ENCODE measurements at regions not wholly inside any gene's neighbourhood (a gene's known extent, or its start where the extent isn't known, plus 50 kb on each side); places are given as distances from the start of the nearest gene placed in this dataset.

DNA sequence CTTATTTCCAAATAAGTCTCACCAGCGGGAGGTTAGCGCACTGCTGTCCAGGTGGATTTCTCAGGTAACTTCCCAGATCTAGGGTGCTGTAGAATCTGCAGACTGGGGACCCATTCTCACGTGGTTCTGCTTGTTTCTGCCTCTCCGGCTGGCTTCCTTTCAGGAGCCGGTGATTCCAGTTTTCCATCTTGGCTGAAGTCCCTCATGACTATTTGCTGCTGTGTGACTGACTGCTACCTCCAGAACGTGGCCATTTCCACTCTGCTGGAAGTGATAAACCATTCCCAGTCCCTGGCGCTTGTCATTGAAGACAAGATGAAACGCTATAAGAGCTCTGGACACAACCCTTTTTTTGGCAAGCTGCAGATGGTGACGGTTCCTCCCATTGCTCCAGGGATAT is 76.0 kb downstream of the DOP1B start:
- Histone ChIP-seq H2AFZ (ENCODE audit: low read depth, low read length) (no peak overlapping the region), H4K20me1 (replicated peaks; ENCODE audit: control insufficient read depth, insufficient read depth, low read length) (peaks cover 3% of the 10 kb centered on the region; the same call in 1 of the 2 replicates), H3K9me3 (replicated peaks; ENCODE audit: control insufficient read depth, insufficient read depth, low read depth, low read length) (no peaks in the 10 kb centered on the region), H3K4me2 (ENCODE audit: insufficient read depth, low read length) (no peak overlapping the region), H3K79me2 (ENCODE audit: control insufficient read depth, insufficient read depth, low read length) (no peaks in the 10 kb centered on the region), H3K4me1 (replicated peaks in 1 of 2; ENCODE audit: control insufficient read depth in 2 of 2, insufficient read depth in 2 of 2, low read length in 2 of 2) (no peaks in the 10 kb centered on the region), H3K4me3 (no peak overlapping the region), H3K9me1 (ENCODE audit: control insufficient read depth, insufficient read depth, low read length) (no peaks in the 10 kb centered on the region), H3K36me3 (ENCODE audit: control insufficient read depth, insufficient read depth, low read length) (no peaks in the 10 kb centered on the region), H3K9ac (ENCODE audit: insufficient read depth in 1 of 2, low read depth in 2 of 2, low read length in 2 of 2) (no peak overlapping the region), H3K27ac (ENCODE audit: extremely low read depth, low read depth, low read length) (no peak overlapping the region), H3K27me3 (ENCODE audit: control insufficient read depth in 2 of 2, insufficient read depth in 2 of 2, low read length in 2 of 2) (peaks cover 53 to 75% of the 10 kb centered on the region in 2 experiments)
- intact Hi-C loops (cut with micrococcal nuclease): no loop called here
- CTCF ChIA-PET (ENCODE audit: low intra/inter-chr PET ratio): no interaction called here
- FAIRE-seq: no peak
- POLR2A ChIA-PET: no interaction called here
- in situ Hi-C loops (cut with MboI): no loop called here
- WGBS (ENCODE audit: insufficient coverage, low coverage, missing lambda C conversion rate): 4% methylated on average over 9 of the region's 9 CpGs
- BruUV-seq (replicated peaks): no TSS peak
- TF ChIP-seq NONO (IDR thresholded peaks at IDR 0.05; ENCODE audit: low read depth in 2 of 2, low read length in 1 of 2): no peak
- TF ChIP-seq ZKSCAN1 (IDR thresholded peaks at IDR 0.05; ENCODE audit: low read depth, low read length): no peak
- TF ChIP-seq HDAC8 (tag; IDR thresholded peaks at IDR 0.05): no peak
- no peak for TF ChIP-seq RFX7 (CRISPR knock-in tag; IDR thresholded peaks at IDR 0.05)
- no peak for TF ChIP-seq C11orf30 (IDR thresholded peaks at IDR 0.05; ENCODE audit: low read depth)
- TF ChIP-seq CBX1 (IDR thresholded peaks at IDR 0.05; ENCODE audit: low read depth): no peak
- TF ChIP-seq, protein P1, sequence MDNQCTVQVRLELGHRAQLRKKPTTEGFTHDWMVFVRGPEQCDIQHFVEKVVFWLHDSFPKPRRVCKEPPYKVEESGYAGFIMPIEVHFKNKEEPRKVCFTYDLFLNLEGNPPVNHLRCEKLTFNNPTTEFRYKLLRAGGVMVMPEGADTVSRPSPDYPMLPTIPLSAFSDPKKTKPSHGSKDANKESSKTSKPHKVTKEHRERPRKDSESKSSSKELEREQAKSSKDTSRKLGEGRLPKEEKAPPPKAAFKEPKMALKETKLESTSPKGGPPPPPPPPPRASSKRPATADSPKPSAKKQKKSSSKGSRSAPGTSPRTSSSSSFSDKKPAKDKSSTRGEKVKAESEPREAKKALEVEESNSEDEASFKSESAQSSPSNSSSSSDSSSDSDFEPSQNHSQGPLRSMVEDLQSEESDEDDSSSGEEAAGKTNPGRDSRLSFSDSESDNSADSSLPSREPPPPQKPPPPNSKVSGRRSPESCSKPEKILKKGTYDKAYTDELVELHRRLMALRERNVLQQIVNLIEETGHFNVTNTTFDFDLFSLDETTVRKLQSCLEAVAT (IDR thresholded peaks at IDR 0.05): no peak
- no peak for TF ChIP-seq NFE2 (IDR thresholded peaks at IDR 0.05; ENCODE audit: low read depth)
- TF ChIP-seq ZNF197 (CRISPR knock-in tag; IDR thresholded peaks at IDR 0.05; ENCODE audit: low read depth): no peak
- TF ChIP-seq, protein P2, sequence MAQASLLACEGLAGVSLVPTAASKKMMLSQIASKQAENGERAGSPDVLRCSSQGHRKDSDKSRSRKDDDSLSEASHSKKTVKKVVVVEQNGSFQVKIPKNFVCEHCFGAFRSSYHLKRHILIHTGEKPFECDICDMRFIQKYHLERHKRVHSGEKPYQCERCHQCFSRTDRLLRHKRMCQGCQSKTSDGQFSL (CRISPR knock-in tag; IDR thresholded peaks at IDR 0.05): no peak
- TF ChIP-seq, protein P2 (tag; IDR thresholded peaks at IDR 0.05): no peak
- TF ChIP-seq, protein P3, sequence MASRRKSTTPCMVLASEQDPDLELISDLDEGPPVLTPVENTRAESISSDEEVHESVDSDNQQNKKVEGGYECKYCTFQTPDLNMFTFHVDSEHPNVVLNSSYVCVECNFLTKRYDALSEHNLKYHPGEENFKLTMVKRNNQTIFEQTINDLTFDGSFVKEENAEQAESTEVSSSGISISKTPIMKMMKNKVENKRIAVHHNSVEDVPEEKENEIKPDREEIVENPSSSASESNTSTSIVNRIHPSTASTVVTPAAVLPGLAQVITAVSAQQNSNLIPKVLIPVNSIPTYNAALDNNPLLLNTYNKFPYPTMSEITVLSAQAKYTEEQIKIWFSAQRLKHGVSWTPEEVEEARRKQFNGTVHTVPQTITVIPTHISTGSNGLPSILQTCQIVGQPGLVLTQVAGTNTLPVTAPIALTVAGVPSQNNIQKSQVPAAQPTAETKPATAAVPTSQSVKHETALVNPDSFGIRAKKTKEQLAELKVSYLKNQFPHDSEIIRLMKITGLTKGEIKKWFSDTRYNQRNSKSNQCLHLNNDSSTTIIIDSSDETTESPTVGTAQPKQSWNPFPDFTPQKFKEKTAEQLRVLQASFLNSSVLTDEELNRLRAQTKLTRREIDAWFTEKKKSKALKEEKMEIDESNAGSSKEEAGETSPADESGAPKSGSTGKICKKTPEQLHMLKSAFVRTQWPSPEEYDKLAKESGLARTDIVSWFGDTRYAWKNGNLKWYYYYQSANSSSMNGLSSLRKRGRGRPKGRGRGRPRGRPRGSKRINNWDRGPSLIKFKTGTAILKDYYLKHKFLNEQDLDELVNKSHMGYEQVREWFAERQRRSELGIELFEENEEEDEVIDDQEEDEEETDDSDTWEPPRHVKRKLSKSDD (conservative IDR thresholded peaks at IDR 0.05; ENCODE audit: low read length): no peak
- no peak for TF ChIP-seq CBX2 (IDR thresholded peaks at IDR 0.05; ENCODE audit: insufficient read depth, low read length, poor library complexity, severe bottlenecking)
- TF ChIP-seq HDAC6 (IDR thresholded peaks at IDR 0.05; ENCODE audit: low read depth, low read length): no peak
- TF ChIP-seq, protein P4, sequence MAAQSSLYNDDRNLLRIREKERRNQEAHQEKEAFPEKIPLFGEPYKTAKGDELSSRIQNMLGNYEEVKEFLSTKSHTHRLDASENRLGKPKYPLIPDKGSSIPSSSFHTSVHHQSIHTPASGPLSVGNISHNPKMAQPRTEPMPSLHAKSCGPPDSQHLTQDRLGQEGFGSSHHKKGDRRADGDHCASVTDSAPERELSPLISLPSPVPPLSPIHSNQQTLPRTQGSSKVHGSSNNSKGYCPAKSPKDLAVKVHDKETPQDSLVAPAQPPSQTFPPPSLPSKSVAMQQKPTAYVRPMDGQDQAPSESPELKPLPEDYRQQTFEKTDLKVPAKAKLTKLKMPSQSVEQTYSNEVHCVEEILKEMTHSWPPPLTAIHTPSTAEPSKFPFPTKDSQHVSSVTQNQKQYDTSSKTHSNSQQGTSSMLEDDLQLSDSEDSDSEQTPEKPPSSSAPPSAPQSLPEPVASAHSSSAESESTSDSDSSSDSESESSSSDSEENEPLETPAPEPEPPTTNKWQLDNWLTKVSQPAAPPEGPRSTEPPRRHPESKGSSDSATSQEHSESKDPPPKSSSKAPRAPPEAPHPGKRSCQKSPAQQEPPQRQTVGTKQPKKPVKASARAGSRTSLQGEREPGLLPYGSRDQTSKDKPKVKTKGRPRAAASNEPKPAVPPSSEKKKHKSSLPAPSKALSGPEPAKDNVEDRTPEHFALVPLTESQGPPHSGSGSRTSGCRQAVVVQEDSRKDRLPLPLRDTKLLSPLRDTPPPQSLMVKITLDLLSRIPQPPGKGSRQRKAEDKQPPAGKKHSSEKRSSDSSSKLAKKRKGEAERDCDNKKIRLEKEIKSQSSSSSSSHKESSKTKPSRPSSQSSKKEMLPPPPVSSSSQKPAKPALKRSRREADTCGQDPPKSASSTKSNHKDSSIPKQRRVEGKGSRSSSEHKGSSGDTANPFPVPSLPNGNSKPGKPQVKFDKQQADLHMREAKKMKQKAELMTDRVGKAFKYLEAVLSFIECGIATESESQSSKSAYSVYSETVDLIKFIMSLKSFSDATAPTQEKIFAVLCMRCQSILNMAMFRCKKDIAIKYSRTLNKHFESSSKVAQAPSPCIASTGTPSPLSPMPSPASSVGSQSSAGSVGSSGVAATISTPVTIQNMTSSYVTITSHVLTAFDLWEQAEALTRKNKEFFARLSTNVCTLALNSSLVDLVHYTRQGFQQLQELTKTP (IDR thresholded peaks at IDR 0.05; ENCODE audit: low read depth in 1 of 2, partially characterized antibody in 2 of 2): no peak
- no peak for ATAC-seq
- DNase-seq (ENCODE audit: extremely low read depth in 1 of 4, low spot score in 3 of 4): no peak

Measured in K562 (cell line).